Loucy (cell line): ENCODE measurements at regions not wholly inside any gene's neighbourhood (a gene's known extent, or its start where the extent isn't known, plus 50 kb on each side); places are given as distances from the start of the nearest gene placed in this dataset.

Experiments
- CTCF ChIP-seq: fragments of 200-600 bp; sonication (generic); conservative IDR thresholded peaks from 2 replicates; pipeline ENCODE4 v1.5.1; 2014; ENCODE audit warnings: mild to moderate bottlenecking, antibody characterized with exemption, low read length
- EZH2phosphoT487 ChIP-seq: fragments of 200-600 bp; IDR thresholded peaks from 2 replicates; pipeline ENCODE4 v1.6.1; 2018; ENCODE audit warnings: antibody characterized with exemption, mild to moderate bottlenecking, moderate library complexity, borderline replicate concordance

- TF ChIP-seq CTCF (no peak), EZH2phosphoT487 (no peak)
Observed at GRCh38 chr5:22965960-22966359, 112.8 kb upstream of the CDH12 start.
